H4 (cell line): ENCODE measurements at regions not wholly inside any gene's neighbourhood (a gene's known extent, or its start where the extent isn't known, plus 50 kb on each side); places are given as distances from the start of the nearest gene placed in this dataset.
"Not testable (repeated sequence)": the region's sequence is repeated elsewhere in the genome, so short reads cannot be mapped to it uniquely, and the experiment has no call there.

ENCODE experiments used
- DNase-seq: peaks from one replicate; pipeline ENCODE4 v3.0.0-alpha.2; 2015; ENCODE audit warnings: low spot score

GRCh38 chr4:159551281-159551680, 448.4 kb downstream of the RAPGEF2 start:
- DNase-seq = no peak

- no peak for DNase-seq
Observed at GRCh38 chr4:159552979-159553768, 450.3 kb downstream of the RAPGEF2 start.

GRCh38 chr4:159555873-159556272, 453.0 kb downstream of the RAPGEF2 start:
- DNase-seq = no peak

- DNase-seq = no peak
Observed at GRCh38 chr4:159562366-159562765, 459.5 kb downstream of the RAPGEF2 start.

- DNase-seq = no peak
Observed at GRCh38 chr4:159563257-159563656, 460.4 kb downstream of the RAPGEF2 start.

GRCh38 chr4:159564615-159565014, 461.7 kb downstream of the RAPGEF2 start:
- no peak for DNase-seq

GRCh38 chr4:159566786-159567185, 463.9 kb downstream of the RAPGEF2 start:
- DNase-seq = no peak

- DNase-seq = no peak
Observed at GRCh38 chr4:159577241-159577640, 474.4 kb downstream of the RAPGEF2 start.

GRCh38 chr4:159582685-159583084, 479.8 kb downstream of the RAPGEF2 start:
- DNase-seq = no peak

- DNase-seq = no peak
Observed at GRCh38 chr4:159592898-159593556, 490.1 kb downstream of the RAPGEF2 start.

GRCh38 chr4:159593681-159594080, 490.8 kb downstream of the RAPGEF2 start:
- DNase-seq = peak; percentile 21

GRCh38 chr4:159594576-159594975, 491.7 kb downstream of the RAPGEF2 start:
- DNase-seq = no peak

GRCh38 chr4:159595101-159595500, 492.2 kb downstream of the RAPGEF2 start:
- not testable (repeated sequence) for DNase-seq

GRCh38 chr4:159598602-159599001, 495.7 kb downstream of the RAPGEF2 start:
- DNase-seq = no peak

- no peak for DNase-seq
Observed at GRCh38 chr4:159600061-159600460, 497.2 kb downstream of the RAPGEF2 start.

- no peak for DNase-seq
Observed at GRCh38 chr4:159604781-159605180, 501.9 kb downstream of the RAPGEF2 start.

GRCh38 chr4:159606835-159607234, 504.0 kb downstream of the RAPGEF2 start:
- peak; percentile 79 for DNase-seq

GRCh38 chr4:159607809-159608208, 504.9 kb downstream of the RAPGEF2 start:
- no peak for DNase-seq

- DNase-seq = peak; percentile 61
Observed at GRCh38 chr4:159608436-159608835, 505.6 kb downstream of the RAPGEF2 start.

- no peak for DNase-seq
Observed at GRCh38 chr4:159632031-159632430, 529.2 kb downstream of the RAPGEF2 start.

- DNase-seq = no peak
Observed at GRCh38 chr4:159639671-159640323, 536.9 kb downstream of the RAPGEF2 start.

GRCh38 chr4:159649237-159649636, 546.4 kb downstream of the RAPGEF2 start:
- DNase-seq = no peak

GRCh38 chr4:159652871-159653270, 550.0 kb downstream of the RAPGEF2 start:
- DNase-seq = no peak
